Liver (tissue), 8 donors: ENCODE measurements at regions not wholly inside any gene's neighbourhood (a gene's known extent, or its start where the extent isn't known, plus 50 kb on each side); places are given as distances from the start of the nearest gene placed in this dataset.

Experiments
- DNase-seq: peaks from one replicate; pipeline ENCODE4 v3.0.0-alpha.2; 2017; ENCODE audit warnings: low spot score
- H3K27ac ChIP-seq, 2 donors: one replicate each; pipeline ENCODE4 v1.7.0; 2013; ENCODE audit warnings: inconsistent platforms in 2 of 2, low read length in 2 of 2, control low read depth in 1 of 2, low read depth in 1 of 2, mild to moderate bottlenecking in 1 of 2
- H3K27me3 ChIP-seq, 4 donors: one replicate each; pipeline versions ENCODE4 v1.6.1 to v1.7.0; 2013; ENCODE audit warnings: low read length in 3 of 4, inconsistent platforms in 1 of 4, mild to moderate bottlenecking in 1 of 4, moderate library complexity in 1 of 4; ENCODE audit not compliant: control insufficient read depth in 4 of 4, insufficient read depth in 4 of 4
- H3K36me3 ChIP-seq, 4 donors: one replicate each; pipeline versions ENCODE4 v1.6.1 to v1.7.0; 2013; ENCODE audit warnings: low read length in 3 of 4, mild to moderate bottlenecking in 3 of 4, low read depth in 1 of 4, moderate library complexity in 1 of 4; ENCODE audit not compliant: control insufficient read depth in 4 of 4, insufficient read depth in 3 of 4
- H3K4me1 ChIP-seq, 4 donors: one replicate each; pipeline versions ENCODE4 v1.6.1 to v1.7.0; 2013; ENCODE audit warnings: low read length in 3 of 4, mild to moderate bottlenecking in 3 of 4, moderate library complexity in 1 of 4; ENCODE audit not compliant: control insufficient read depth in 4 of 4, insufficient read depth in 4 of 4
- H3K4me3 ChIP-seq, 3 donors: one replicate each; pipeline versions ENCODE4 v1.6.1 to v1.7.0; 2013; ENCODE audit warnings: low read length in 3 of 3, control low read depth in 1 of 3, low read depth in 1 of 3, mild to moderate bottlenecking in 1 of 3
- H3K9ac ChIP-seq, 2 donors: one replicate each; pipeline ENCODE4 v1.7.0; 2013; ENCODE audit warnings: low read length in 2 of 2, mild to moderate bottlenecking in 2 of 2, moderate library complexity in 2 of 2, control low read depth in 1 of 2, low read depth in 1 of 2
- H3K9me3 ChIP-seq, 4 donors: one replicate each; pipeline versions ENCODE4 v1.6.1 to v1.7.0; 2013; ENCODE audit warnings: low read length in 3 of 4; ENCODE audit not compliant: control insufficient read depth in 4 of 4
- ATF3 ChIP-seq: IDR thresholded peaks from 2 replicates; pipeline ENCODE4 v1.6.1; 2016; ENCODE audit warnings: antibody characterized with exemption
- EGR1 ChIP-seq, 2 donors: IDR thresholded peaks; 2 replicates each; pipeline ENCODE4 v1.6.1; 2016 to 2018; ENCODE audit warnings: antibody characterized with exemption in 2 of 2, low read depth in 2 of 2
- FOXA2 ChIP-seq: IDR thresholded peaks from 2 replicates; pipeline ENCODE4 v1.6.1; 2016; ENCODE audit warnings: antibody characterized with exemption
- GABPA ChIP-seq, 2 donors: IDR thresholded peaks in 1 of 2; conservative IDR thresholded peaks in 1 of 2; 2 replicates each; pipeline ENCODE4 v1.6.1; 2016; ENCODE audit warnings: antibody characterized with exemption in 2 of 2, mild to moderate bottlenecking in 1 of 2, moderate library complexity in 1 of 2
- HNF4A ChIP-seq, 2 donors: conservative IDR thresholded peaks; 2 replicates each; pipeline ENCODE4 v1.6.1; 2016; ENCODE audit warnings: antibody characterized with exemption in 2 of 2, mild to moderate bottlenecking in 2 of 2
- HNF4G ChIP-seq: IDR thresholded peaks from 2 replicates; pipeline ENCODE4 v1.6.1; 2016; ENCODE audit warnings: antibody characterized with exemption
- RXRA ChIP-seq, 2 donors: IDR thresholded peaks; 2 replicates each; pipeline ENCODE4 v1.6.1; 2017 to 2018; ENCODE audit warnings: antibody characterized with exemption in 2 of 2, mild to moderate bottlenecking in 1 of 2
- SP1 ChIP-seq: IDR thresholded peaks from 2 replicates; pipeline ENCODE4 v1.6.1; 2018; ENCODE audit warnings: antibody characterized with exemption, mild to moderate bottlenecking
- TAF1 ChIP-seq: conservative IDR thresholded peaks from 2 replicates; pipeline ENCODE4 v1.6.1; 2016; ENCODE audit warnings: antibody characterized with exemption, mild to moderate bottlenecking
- YY1 ChIP-seq: IDR thresholded peaks from 2 replicates; pipeline ENCODE4 v1.6.1; 2016; ENCODE audit warnings: antibody characterized with exemption, mild to moderate bottlenecking
- WGBS: extraction: QIAGEN DNeasy Blood & Tissue Kit; methylation state at CpG from one replicate; pipeline ENCODE4 v1.1.7; 2013; 5-methylcytosine and 5-hydroxymethylcytosine counted together
- TF ChIP-seq, protein P1 (sequence below): IDR thresholded peaks from 2 replicates; pipeline ENCODE4 v1.6.1; 2016; ENCODE audit warnings: antibody characterized with exemption
- TF ChIP-seq, protein P2 (sequence below): fragments of 150-350 bp; IDR thresholded peaks from 2 replicates; pipeline ENCODE4 v1.5.1; 2017; ENCODE audit warnings: improper control_type of control experiment, low read depth, low read length; ENCODE audit not compliant: missing input control
- TF ChIP-seq, protein P3 (sequence below): IDR thresholded peaks from 2 replicates; pipeline ENCODE4 v1.6.1; 2016; ENCODE audit warnings: antibody characterized with exemption, mild to moderate bottlenecking
- donor health status: healthy.
- donor health status: healthy.
- donor health status: healthy.
- donor health status: healthy.
- donor health status: healthy.

GRCh38 chr6:108768792-108769524 lies 79.3 kb upstream of the ARMC2 start (continued):
- TF ChIP-seq, protein P1, sequence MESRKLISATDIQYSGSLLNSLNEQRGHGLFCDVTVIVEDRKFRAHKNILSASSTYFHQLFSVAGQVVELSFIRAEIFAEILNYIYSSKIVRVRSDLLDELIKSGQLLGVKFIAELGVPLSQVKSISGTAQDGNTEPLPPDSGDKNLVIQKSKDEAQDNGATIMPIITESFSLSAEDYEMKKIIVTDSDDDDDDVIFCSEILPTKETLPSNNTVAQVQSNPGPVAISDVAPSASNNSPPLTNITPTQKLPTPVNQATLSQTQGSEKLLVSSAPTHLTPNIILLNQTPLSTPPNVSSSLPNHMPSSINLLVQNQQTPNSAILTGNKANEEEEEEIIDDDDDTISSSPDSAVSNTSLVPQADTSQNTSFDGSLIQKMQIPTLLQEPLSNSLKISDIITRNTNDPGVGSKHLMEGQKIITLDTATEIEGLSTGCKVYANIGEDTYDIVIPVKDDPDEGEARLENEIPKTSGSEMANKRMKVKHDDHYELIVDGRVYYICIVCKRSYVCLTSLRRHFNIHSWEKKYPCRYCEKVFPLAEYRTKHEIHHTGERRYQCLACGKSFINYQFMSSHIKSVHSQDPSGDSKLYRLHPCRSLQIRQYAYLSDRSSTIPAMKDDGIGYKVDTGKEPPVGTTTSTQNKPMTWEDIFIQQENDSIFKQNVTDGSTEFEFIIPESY = no peak
- no peak for TF ChIP-seq ATF3
- no peak for TF ChIP-seq TAF1
- TF ChIP-seq, protein P2, sequence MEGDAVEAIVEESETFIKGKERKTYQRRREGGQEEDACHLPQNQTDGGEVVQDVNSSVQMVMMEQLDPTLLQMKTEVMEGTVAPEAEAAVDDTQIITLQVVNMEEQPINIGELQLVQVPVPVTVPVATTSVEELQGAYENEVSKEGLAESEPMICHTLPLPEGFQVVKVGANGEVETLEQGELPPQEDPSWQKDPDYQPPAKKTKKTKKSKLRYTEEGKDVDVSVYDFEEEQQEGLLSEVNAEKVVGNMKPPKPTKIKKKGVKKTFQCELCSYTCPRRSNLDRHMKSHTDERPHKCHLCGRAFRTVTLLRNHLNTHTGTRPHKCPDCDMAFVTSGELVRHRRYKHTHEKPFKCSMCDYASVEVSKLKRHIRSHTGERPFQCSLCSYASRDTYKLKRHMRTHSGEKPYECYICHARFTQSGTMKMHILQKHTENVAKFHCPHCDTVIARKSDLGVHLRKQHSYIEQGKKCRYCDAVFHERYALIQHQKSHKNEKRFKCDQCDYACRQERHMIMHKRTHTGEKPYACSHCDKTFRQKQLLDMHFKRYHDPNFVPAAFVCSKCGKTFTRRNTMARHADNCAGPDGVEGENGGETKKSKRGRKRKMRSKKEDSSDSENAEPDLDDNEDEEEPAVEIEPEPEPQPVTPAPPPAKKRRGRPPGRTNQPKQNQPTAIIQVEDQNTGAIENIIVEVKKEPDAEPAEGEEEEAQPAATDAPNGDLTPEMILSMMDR = no peak
- no peak for TF ChIP-seq GABPA (IDR thresholded peaks at IDR 0.05 in 1 of 2, conservative IDR thresholded peaks at IDR 0.05 in 1 of 2)

DNA sequence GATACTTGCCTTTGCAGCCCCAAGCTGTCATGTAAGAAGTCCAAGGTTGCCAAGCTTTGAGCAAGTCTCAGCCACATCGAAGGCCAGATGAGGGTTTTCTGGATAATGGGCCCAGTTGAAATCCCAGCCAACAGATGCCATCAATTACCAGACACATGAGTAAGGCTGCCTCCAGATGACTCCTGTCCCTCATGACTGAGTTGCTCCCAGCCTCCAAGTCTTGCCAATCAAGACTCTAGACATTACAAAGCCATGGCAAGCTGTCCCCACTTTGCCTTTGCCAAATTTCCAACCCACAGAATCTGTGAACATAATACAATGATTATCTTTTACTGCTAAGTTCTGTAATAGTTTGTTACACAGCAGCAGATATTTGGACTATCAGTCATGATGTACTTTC lies 76.8 kb upstream of the ARMC2 start:
- no peak overlapping the region for H3K9ac ChIP-seq
- WGBS = 94% methylated on average over 1 of the region's 1 CpG
- no peak overlapping the region for H3K27ac ChIP-seq
- H3K27me3 ChIP-seq = no peaks in the 10 kb centered on the region
- H3K4me3 ChIP-seq = no peak overlapping the region
- H3K36me3 ChIP-seq = no peaks in the 10 kb centered on the region
- peaks cover 3 to 18% (median 9%) of the 10 kb centered on the region in 4 donors for H3K4me1 ChIP-seq
- no peaks in the 10 kb centered on the region for H3K9me3 ChIP-seq
- no peak for DNase-seq
- TF ChIP-seq TAF1 (no peak), SP1 (no peak), YY1 (no peak), ATF3 (no peak), RXRA (IDR thresholded peaks at IDR 0.05) (no peak), EGR1 (IDR thresholded peaks at IDR 0.05; ENCODE audit: low read depth in 2 of 2) (no peak), HNF4A (conservative IDR thresholded peaks at IDR 0.05) (no peak), GABPA (IDR thresholded peaks at IDR 0.05 in 1 of 2, conservative IDR thresholded peaks at IDR 0.05 in 1 of 2) (no peak), FOXA2 (no peak), HNF4G (no peak)
- TF ChIP-seq, protein P3, sequence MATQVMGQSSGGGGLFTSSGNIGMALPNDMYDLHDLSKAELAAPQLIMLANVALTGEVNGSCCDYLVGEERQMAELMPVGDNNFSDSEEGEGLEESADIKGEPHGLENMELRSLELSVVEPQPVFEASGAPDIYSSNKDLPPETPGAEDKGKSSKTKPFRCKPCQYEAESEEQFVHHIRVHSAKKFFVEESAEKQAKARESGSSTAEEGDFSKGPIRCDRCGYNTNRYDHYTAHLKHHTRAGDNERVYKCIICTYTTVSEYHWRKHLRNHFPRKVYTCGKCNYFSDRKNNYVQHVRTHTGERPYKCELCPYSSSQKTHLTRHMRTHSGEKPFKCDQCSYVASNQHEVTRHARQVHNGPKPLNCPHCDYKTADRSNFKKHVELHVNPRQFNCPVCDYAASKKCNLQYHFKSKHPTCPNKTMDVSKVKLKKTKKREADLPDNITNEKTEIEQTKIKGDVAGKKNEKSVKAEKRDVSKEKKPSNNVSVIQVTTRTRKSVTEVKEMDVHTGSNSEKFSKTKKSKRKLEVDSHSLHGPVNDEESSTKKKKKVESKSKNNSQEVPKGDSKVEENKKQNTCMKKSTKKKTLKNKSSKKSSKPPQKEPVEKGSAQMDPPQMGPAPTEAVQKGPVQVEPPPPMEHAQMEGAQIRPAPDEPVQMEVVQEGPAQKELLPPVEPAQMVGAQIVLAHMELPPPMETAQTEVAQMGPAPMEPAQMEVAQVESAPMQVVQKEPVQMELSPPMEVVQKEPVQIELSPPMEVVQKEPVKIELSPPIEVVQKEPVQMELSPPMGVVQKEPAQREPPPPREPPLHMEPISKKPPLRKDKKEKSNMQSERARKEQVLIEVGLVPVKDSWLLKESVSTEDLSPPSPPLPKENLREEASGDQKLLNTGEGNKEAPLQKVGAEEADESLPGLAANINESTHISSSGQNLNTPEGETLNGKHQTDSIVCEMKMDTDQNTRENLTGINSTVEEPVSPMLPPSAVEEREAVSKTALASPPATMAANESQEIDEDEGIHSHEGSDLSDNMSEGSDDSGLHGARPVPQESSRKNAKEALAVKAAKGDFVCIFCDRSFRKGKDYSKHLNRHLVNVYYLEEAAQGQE = no peak
- TF ChIP-seq, protein P1 = no peak
- TF ChIP-seq, protein P2 = no peak
